A673 (cell line): ENCODE measurements at regions not wholly inside any gene's neighbourhood (a gene's known extent, or its start where the extent isn't known, plus 50 kb on each side); places are given as distances from the start of the nearest gene placed in this dataset.

Source experiments
- BruUV-seq: library from RNA; stranded (reverse); fragments of 400-500 nt; replicated peaks from 2 replicates; lab custom pipeline; 2021; lab: Mats Ljungman, UMichigan
- CTCF ChIA-PET: fragments of 300-600 bp; sonication (Branson Sonifier 250); formaldehyde crosslinking; loops from one replicate; lab custom pipeline; 2022; ENCODE audit warnings: antibody characterized with exemption; lab: Charles Lee
- POLR2A ChIA-PET: fragments of 300-600 bp; sonication (Branson Sonifier 250); formaldehyde crosslinking; loops from one replicate; lab custom pipeline; 2022; ENCODE audit warnings: antibody characterized with exemption; ENCODE audit not compliant: low non-redundant PET; lab: Charles Lee
- DNase-seq: peaks from one replicate; pipeline ENCODE4 v3.0.0-alpha.2; 2015; ENCODE audit warnings: low spot score
- H3K27ac ChIP-seq: fragments of 200-600 bp; sonication (generic); 2 replicates; pipeline ENCODE4 v1.5.1; 2016; ENCODE audit warnings: mixed run types, low read depth, mild to moderate bottlenecking, mixed read lengths, antibody characterized with exemption, low read length; ENCODE audit not compliant: poor library complexity, severe bottlenecking
- H3K27me3 ChIP-seq: fragments of 200-600 bp; sonication (generic); replicated peaks from 2 replicates; pipeline ENCODE4 v1.6.1; 2017; ENCODE audit warnings: mixed run types, low read depth, mild to moderate bottlenecking, mixed read lengths, antibody characterized with exemption, low read length; ENCODE audit not compliant: insufficient read depth, poor library complexity
- H3K36me3 ChIP-seq: fragments of 200-600 bp; sonication (generic); 2 replicates; pipeline ENCODE4 v1.6.1; 2016; ENCODE audit warnings: mixed run types, mild to moderate bottlenecking, mixed read lengths, antibody characterized with exemption, low read length; ENCODE audit not compliant: insufficient read depth, poor library complexity, severe bottlenecking
- H3K4me1 ChIP-seq: fragments of 200-600 bp; sonication (generic); 2 replicates; pipeline ENCODE4 v1.6.1; 2017; ENCODE audit warnings: mixed run types, mild to moderate bottlenecking, mixed read lengths, antibody characterized with exemption, low read length; ENCODE audit not compliant: insufficient read depth, poor library complexity, severe bottlenecking
- H3K4me3 ChIP-seq: fragments of 200-600 bp; sonication (generic); 2 replicates; pipeline ENCODE4 v1.5.1; 2016; ENCODE audit warnings: low read depth, mixed run types, mild to moderate bottlenecking, mixed read lengths, low read length; ENCODE audit not compliant: poor library complexity, severe bottlenecking
- H3K9me3 ChIP-seq: fragments of 200-600 bp; sonication (generic); 2 replicates; pipeline ENCODE4 v1.6.1; 2016; ENCODE audit warnings: mixed run types, low read depth, mild to moderate bottlenecking, mixed read lengths, antibody characterized with exemption, low read length; ENCODE audit not compliant: poor library complexity, severe bottlenecking
- EZH2 ChIP-seq: fragments of 200-600 bp; sonication (generic); IDR thresholded peaks from 2 replicates; pipeline ENCODE4 v1.6.1; 2017; ENCODE audit warnings: borderline replicate concordance, low read depth, mild to moderate bottlenecking, mixed read lengths, antibody characterized with exemption, low read length; ENCODE audit not compliant: poor library complexity, severe bottlenecking
- intact Hi-C: fragments of 100-400 bp; cut with micrococcal nuclease; formaldehyde crosslinking; loops from one replicate; pipeline ENCODE4 v1.10.0; 2022; ENCODE audit not compliant: unreplicated experiment
- TF ChIP-seq, protein P1 (sequence below): fragments of 300-800, 200-600 bp; sonication (generic); conservative IDR thresholded peaks from 2 replicates; pipeline ENCODE4 v1.5.1; 2017; ENCODE audit warnings: low read depth, mild to moderate bottlenecking, antibody characterized with exemption, low read length, moderate library complexity, mixed read lengths

DNA sequence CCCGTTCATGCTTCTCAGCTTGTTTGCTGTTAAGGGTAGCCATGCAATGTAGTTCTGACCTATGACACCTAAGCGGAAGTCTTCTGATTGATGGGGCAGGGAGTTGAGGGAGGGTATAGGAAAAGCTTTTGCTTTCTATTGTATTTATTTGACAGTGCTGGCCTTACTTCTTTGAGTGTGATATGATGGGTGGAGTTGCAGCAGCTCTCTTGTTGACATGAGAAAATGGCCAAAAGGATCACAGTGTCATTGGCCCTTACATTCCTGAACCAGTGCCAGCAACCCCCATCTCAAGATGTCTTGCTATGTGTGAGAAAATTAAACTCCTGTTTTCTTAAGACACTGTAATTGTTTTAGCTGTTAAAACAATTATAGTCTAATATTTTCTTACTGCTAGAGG lies 117.5 kb downstream of the SAMD5 start:
- BruUV-seq, result no TSS peak
- CTCF ChIA-PET, result no interaction called here

DNA sequence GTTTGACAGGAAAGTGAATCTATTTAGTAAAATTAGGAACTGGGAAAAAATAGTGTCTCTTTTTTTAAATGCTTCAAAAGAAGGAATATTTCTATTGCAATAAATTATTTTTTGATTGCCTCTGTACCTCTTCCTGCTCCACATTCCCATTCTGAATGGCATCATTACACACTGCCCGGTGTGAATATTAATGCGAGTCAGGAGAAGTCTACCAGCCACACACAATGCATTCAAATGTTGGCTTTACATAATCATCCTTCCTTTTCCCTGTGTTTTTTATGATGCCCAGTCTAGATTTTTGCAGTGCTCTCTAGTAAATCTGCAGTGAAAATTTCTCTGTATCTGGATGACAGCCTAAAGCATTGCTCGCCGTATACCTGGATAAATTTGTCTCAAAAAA lies 118.9 kb downstream of the SAMD5 start:
- Histone ChIP-seq H3K27ac (no peak overlapping the region), H3K4me1 (peaks cover 9% of the 10 kb centered on the region), H3K27me3 (no peaks in the 10 kb centered on the region), H3K36me3 (no peaks in the 10 kb centered on the region), H3K9me3 (no peaks in the 10 kb centered on the region), H3K4me3 (no peak overlapping the region)
- ChIA-PET POLR2A (no interaction called here), CTCF (no interaction called here)
- no TSS peak for BruUV-seq
- TF ChIP-seq, protein P1, sequence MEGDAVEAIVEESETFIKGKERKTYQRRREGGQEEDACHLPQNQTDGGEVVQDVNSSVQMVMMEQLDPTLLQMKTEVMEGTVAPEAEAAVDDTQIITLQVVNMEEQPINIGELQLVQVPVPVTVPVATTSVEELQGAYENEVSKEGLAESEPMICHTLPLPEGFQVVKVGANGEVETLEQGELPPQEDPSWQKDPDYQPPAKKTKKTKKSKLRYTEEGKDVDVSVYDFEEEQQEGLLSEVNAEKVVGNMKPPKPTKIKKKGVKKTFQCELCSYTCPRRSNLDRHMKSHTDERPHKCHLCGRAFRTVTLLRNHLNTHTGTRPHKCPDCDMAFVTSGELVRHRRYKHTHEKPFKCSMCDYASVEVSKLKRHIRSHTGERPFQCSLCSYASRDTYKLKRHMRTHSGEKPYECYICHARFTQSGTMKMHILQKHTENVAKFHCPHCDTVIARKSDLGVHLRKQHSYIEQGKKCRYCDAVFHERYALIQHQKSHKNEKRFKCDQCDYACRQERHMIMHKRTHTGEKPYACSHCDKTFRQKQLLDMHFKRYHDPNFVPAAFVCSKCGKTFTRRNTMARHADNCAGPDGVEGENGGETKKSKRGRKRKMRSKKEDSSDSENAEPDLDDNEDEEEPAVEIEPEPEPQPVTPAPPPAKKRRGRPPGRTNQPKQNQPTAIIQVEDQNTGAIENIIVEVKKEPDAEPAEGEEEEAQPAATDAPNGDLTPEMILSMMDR, result no peak
- TF ChIP-seq EZH2, result no peak
- intact Hi-C loops, result no loop called here
- no peak for DNase-seq

More for the DNA sequence above, 117.5 kb downstream of the SAMD5 start:
- no peak for DNase-seq
- POLR2A ChIA-PET, result no interaction called here
- intact Hi-C loops, result no loop called here
- H3K27me3 ChIP-seq, result no peaks in the 10 kb centered on the region
- H3K36me3 ChIP-seq, result no peaks in the 10 kb centered on the region
- H3K4me3 ChIP-seq, result no peak overlapping the region
- TF ChIP-seq EZH2, result no peak
- TF ChIP-seq, protein P1, result no peak
- peaks cover 9% of the 10 kb centered on the region for H3K4me1 ChIP-seq
- no peaks in the 10 kb centered on the region for H3K9me3 ChIP-seq
- no peak overlapping the region for H3K27ac ChIP-seq

DNA sequence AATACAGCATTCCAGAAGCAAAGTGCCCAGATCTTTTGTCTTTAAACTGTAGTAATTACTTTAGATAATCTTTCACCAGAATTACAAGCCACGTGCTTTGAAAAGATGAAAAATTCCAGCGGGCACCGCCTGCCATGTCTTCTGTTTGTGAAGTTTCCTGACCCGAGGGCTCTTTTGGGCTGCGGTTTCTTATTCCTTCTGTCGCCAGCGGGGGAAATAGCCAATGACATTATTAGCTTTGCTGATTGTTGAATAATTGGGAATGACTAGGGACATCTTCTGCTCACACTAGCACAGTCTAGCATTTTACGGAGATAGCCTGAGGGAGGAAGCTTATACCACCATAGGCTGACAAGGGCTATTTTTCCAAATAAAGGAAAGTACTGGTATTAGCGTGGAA lies 124.7 kb downstream of the SAMD5 start:
- BruUV-seq, result no TSS peak
- ChIA-PET POLR2A (interaction anchor here (0.5 kb wide), 1 partner anchor 121 kb away, joined by 3 read pairs; no protein-coding TSS in a partner anchor), CTCF (no interaction called here)
- Histone ChIP-seq H3K27me3 (no peaks in the 10 kb centered on the region), H3K4me3 (no peak overlapping the region), H3K9me3 (peaks cover 6% of the 10 kb centered on the region), H3K27ac (no peak overlapping the region), H3K36me3 (no peaks in the 10 kb centered on the region), H3K4me1 (peaks cover 5% of the 10 kb centered on the region)
- intact Hi-C loops, result no loop called here
- DNase-seq, result no peak
- no peak for TF ChIP-seq EZH2
- TF ChIP-seq, protein P1, result no peak
